Activated CD8-positive, alpha-beta memory T cell treated with anti-CD3 and anti-CD28 coated beads for 36 hours (primary cell): ENCODE measurements at regions not wholly inside any gene's neighbourhood (a gene's known extent, or its start where the extent isn't known, plus 50 kb on each side); places are given as distances from the start of the nearest gene placed in this dataset.
"Not testable (repeated sequence)": the region's sequence is repeated elsewhere in the genome, so short reads cannot be mapped to it uniquely, and the experiment has no call there.

Source experiments
- CTCF ChIA-PET: fragments of 350-600 bp; sonication (Branson Sonifier 250); formaldehyde crosslinking; loops from one replicate; lab custom pipeline; 2021; ENCODE audit warnings: antibody characterized with exemption; lab: Charles Lee
- POLR2A ChIA-PET: fragments of 350-600 bp; sonication (Branson Sonifier 250); formaldehyde crosslinking; loops from one replicate; lab custom pipeline; 2021; ENCODE audit warnings: antibody characterized with exemption; lab: Charles Lee

- POLR2A ChIA-PET, result no interaction called here
- CTCF ChIA-PET, result no interaction called here
Measured at GRCh38 chr6:48404927-48405326, 293.9 kb upstream of the PTCHD4 start.

GRCh38 chr6:48403587-48403986 is 292.6 kb upstream of the PTCHD4 start:
- ChIA-PET CTCF (no interaction called here), POLR2A (no interaction called here)

DNA sequence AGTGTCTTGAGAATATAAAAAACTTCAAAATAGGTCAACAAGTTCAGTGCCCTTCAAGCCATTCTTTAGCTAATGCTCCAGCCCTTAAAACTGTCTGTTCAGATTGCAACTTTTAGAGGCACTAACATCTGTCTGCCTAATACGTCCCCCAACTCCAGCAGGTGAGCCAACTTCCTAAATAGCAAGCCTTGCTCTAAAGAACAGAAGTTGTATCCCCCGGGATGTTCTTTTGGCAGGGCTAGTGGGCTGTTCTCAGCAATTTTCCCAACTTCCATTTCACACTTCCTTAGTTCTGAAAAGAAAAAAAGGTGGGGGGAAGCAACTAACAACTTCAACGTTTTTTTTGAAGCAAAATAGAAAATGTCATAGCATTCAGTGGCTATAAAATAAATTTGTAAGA is 290.0 kb upstream of the PTCHD4 start:
- CTCF ChIA-PET, result no interaction called here
- POLR2A ChIA-PET, result no interaction called here

- ChIA-PET POLR2A (no interaction called here), CTCF (no interaction called here)
Measured at GRCh38 chr6:48397887-48398286, 286.9 kb upstream of the PTCHD4 start.

GRCh38 chr6:48389146-48390043 is 278.4 kb upstream of the PTCHD4 start:
- ChIA-PET POLR2A (no interaction called here), CTCF (no interaction called here)

GRCh38 chr6:48388044-48388443 is 277.0 kb upstream of the PTCHD4 start:
- CTCF ChIA-PET, result no interaction called here
- POLR2A ChIA-PET, result no interaction called here

DNA sequence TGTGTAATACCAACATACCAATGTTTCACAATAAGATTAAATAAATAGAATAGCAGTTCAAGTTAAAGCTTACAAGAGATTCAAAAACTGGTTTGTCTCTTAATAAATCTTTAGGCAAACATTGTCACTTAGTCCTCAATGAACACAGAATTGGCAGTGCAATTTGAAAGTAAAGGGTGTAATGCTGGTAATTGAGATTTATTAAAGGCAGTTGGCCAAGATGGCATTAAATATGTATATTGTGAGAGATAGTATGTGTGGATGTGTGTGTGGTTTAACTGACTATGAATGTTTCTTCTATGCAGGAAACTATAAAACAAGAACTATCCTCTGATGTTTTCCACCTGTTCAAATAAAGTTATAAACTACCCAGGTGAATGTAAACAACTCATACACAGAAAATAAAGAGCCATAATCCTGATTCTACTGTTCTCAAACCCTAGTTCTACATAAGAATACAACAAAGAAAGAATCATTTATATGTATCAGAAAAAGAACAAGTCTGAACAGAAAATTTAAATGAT is 267.9 kb upstream of the PTCHD4 start:
- CTCF ChIA-PET, result no interaction called here

DNA sequence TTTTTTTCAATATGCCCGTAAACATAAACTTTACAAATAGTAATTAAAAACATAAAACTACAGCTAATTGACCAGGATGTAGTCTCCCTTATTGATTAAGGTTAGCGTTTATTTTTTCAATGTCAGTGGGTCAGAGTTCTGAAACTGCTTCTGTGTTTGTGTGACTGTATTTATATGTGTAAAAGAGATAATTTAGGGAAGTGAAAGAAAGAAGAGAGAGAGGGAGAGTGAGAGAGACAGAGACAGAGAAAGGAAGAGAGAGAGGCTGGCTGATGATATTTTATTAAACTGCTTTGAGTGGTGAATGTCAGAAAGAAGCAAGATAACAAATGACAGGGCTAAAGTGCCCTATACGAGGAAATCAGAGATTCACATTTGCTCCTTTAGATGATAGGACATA is 266.1 kb upstream of the PTCHD4 start:
- CTCF ChIA-PET, result no interaction called here
- POLR2A ChIA-PET, result no interaction called here

More for the DNA sequence above, 267.9 kb upstream of the PTCHD4 start:
- POLR2A ChIA-PET, result no interaction called here

DNA sequence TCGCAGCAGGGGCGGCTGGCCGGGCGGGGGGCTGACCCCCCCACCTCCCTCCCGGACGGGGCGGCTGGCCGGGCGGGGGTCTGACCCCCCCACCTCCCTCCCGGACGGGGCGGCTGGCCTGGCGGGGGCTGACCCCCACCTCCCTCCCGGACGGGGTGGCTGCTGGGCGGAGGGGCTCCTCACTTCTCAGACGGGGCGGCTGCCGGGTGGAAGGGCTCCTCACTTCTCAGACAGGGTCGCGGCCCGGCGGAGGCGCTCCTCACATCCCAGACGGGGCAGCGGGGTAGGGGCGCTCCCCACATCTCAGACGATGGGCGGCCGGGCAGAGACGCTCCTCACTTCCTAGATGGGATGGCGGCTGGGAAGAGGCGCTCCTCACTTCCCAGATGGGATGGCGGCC is 260.2 kb upstream of the PTCHD4 start:
- CTCF ChIA-PET, POLR2A ChIA-PET: not testable (repeated sequence)

GRCh38 chr6:48369100-48369499 is 258.1 kb upstream of the PTCHD4 start:
- ChIA-PET CTCF (no interaction called here), POLR2A (no interaction called here)

- POLR2A ChIA-PET, result no interaction called here
- CTCF ChIA-PET, result no interaction called here
Measured at GRCh38 chr6:48325701-48326100, 214.7 kb upstream of the PTCHD4 start.

DNA sequence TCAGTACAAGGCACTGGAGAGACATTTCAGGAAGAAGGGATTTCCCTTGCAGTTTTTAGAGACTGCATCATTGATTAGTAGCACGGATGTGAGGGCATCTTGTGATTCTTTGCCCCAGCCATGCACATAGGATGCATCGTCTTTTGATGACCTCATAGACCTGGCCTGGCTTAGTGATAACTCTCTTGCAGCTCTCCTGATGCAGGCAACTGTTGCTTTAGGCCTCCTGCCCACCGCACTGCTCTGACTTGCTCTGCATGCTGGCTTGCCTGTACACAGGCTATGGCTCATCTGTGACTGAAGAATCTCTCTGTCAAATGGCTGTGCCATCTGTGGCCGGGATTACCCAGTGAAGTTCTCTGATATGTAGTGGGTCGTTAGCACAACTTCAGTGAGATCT is 207.7 kb upstream of the PTCHD4 start:
- CTCF ChIA-PET, result no interaction called here
- POLR2A ChIA-PET, result no interaction called here

GRCh38 chr6:48315915-48316314 is 204.9 kb upstream of the PTCHD4 start:
- POLR2A ChIA-PET, result no interaction called here
- CTCF ChIA-PET, result no interaction called here

DNA sequence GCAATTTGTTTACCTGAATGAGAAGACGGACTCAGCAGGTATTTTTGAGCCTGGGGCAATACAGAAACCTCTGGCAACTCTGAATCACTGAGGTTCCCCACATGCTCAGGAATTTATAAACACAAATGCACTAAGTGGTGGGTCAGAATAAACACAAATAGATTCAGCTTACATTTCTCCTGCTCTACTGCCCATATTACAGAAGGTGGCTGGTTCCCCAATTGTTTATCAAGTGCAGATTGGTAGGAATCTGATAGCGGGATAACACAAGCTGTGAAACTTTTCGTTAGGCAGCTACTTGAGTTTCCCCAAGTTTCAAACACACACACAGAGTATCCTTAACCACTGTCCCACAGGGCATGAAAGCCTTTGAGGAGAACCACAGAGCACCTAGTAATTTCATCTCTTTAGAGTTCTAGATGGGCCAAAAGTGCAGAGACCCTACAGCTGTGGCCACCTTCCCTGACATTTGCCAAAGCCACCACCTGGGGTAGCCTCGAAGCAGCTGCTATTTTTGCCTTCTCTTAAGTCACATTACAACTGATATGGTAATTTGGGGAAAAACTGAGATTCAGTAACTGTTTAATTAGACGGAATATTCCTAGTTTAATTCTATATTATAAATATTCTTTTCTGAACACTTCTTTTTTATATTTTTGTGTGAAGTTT is 204.2 kb upstream of the PTCHD4 start:
- ChIA-PET CTCF (no interaction called here), POLR2A (no interaction called here)

- CTCF ChIA-PET, result no interaction called here
- POLR2A ChIA-PET, result no interaction called here
Measured at GRCh38 chr6:48311301-48311700, 200.3 kb upstream of the PTCHD4 start.

- CTCF ChIA-PET, result no interaction called here
- POLR2A ChIA-PET, result no interaction called here
Measured at GRCh38 chr6:48307573-48307972, 196.6 kb upstream of the PTCHD4 start.

- ChIA-PET POLR2A (no interaction called here), CTCF (no interaction called here)
Measured at GRCh38 chr6:48290595-48290994, 179.6 kb upstream of the PTCHD4 start.

GRCh38 chr6:48289841-48290240 is 178.8 kb upstream of the PTCHD4 start:
- CTCF ChIA-PET, result no interaction called here

GRCh38 chr6:48281217-48281616 is 170.2 kb upstream of the PTCHD4 start:
- ChIA-PET POLR2A (no interaction called here), CTCF (no interaction called here)

More at GRCh38 chr6:48289841-48290240, 178.8 kb upstream of the PTCHD4 start:
- POLR2A ChIA-PET, result no interaction called here

DNA sequence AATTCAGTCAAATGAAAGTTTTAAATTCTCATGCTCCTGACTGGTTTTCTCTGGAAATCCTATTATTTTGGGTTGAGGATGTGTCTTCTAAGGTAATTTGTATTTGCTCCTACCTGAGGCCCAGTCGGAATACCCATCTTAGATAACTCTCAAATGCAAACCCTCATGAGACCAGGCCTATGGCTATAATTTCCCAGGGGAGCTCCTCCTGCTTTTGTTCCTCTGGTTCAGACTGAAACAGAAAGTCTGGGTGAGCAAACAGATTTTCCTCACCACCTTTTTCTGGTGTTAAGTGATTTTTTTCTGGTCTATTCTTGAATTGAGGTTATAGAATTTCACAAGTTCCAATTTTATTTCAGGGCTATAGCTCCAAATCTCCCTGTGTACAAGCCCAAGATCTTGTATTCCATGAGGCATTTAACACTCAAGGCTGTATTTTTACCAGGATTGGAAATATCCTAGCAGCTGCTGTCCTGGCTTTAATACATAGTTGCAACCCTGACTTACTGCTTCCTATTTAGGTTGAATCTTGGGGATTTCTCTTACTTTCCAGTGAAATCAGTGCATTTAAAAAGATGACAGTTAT is 169.1 kb upstream of the PTCHD4 start:
- ChIA-PET CTCF (no interaction called here), POLR2A (no interaction called here)
